ENCODE measurements at regions not wholly inside any gene's neighbourhood (a gene's known extent, or its start where the extent isn't known, plus 50 kb on each side); places are given as distances from the start of the nearest gene placed in this dataset.
"Not testable (repeated sequence)": the region's sequence is repeated elsewhere in the genome, so short reads cannot be mapped to it uniquely, and the experiment has no call there.

- peaks cover 13% of the 10 kb centered on the region; the same call in 1 of the 2 replicates for H3K9me3 ChIP-seq (ENCODE audit: insufficient read depth, low read length)
- no peak for DNase-seq (ENCODE audit: low read depth, low spot score)
- no peaks in the 10 kb centered on the region for H3K27me3 ChIP-seq (ENCODE audit: insufficient read depth, insufficient read length)
- H3K9ac ChIP-seq (ENCODE audit: insufficient read length, low read depth): no peak overlapping the region
- H3K36me3 ChIP-seq (ENCODE audit: insufficient read depth, insufficient read length, low read length): no peaks in the 10 kb centered on the region
- H3K4me3 ChIP-seq (ENCODE audit: insufficient read length, low read depth): no peak overlapping the region
- no peak for TF ChIP-seq YY1 (IDR thresholded peaks at IDR 0.05; ENCODE audit: insufficient read depth, insufficient read length)
- no peaks in the 10 kb centered on the region for H3K4me1 ChIP-seq (ENCODE audit: insufficient read depth, insufficient read length)
Measured at GRCh38 chr2:234802071-234802844, 149.6 kb upstream of the SH3BP4 start.

GRCh38 chr2:234797566-234798250 is 154.1 kb upstream of the SH3BP4 start:
- no peak for DNase-seq (ENCODE audit: low read depth, low spot score)
- Histone ChIP-seq H3K36me3 (ENCODE audit: insufficient read depth, insufficient read length, low read length) (no peaks in the 10 kb centered on the region), H3K27me3 (ENCODE audit: insufficient read depth, insufficient read length) (no peaks in the 10 kb centered on the region), H3K4me3 (ENCODE audit: insufficient read length, low read depth) (no peak overlapping the region), H3K4me1 (ENCODE audit: insufficient read depth, insufficient read length) (peaks cover under 1% of the 10 kb centered on the region), H3K9me3 (ENCODE audit: insufficient read depth, low read length) (no peaks in the 10 kb centered on the region), H3K9ac (ENCODE audit: insufficient read length, low read depth) (no peak overlapping the region)
- TF ChIP-seq ZNF274 (IDR thresholded peaks at IDR 0.05; ENCODE audit: low read depth, low read length) (no peak), SUZ12 (IDR thresholded peaks at IDR 0.05; ENCODE audit: extremely low read depth, insufficient read depth, insufficient read length) (no peak), YY1 (IDR thresholded peaks at IDR 0.05; ENCODE audit: insufficient read depth, insufficient read length) (no peak)

- Histone ChIP-seq H3K4me1 (ENCODE audit: insufficient read depth, insufficient read length) (peaks cover 3% of the 10 kb centered on the region), H3K4me3 (ENCODE audit: insufficient read length, low read depth) (no peak overlapping the region), H3K27me3 (ENCODE audit: insufficient read depth, insufficient read length) (no peaks in the 10 kb centered on the region), H3K36me3 (ENCODE audit: insufficient read depth, insufficient read length, low read length) (no peaks in the 10 kb centered on the region), H3K9ac (ENCODE audit: insufficient read length, low read depth) (no peak overlapping the region), H3K9me3 (ENCODE audit: insufficient read depth, low read length) (no peaks in the 10 kb centered on the region)
- TF ChIP-seq ZNF274 (IDR thresholded peaks at IDR 0.05; ENCODE audit: low read depth, low read length): no peak
- no peak for TF ChIP-seq SUZ12 (IDR thresholded peaks at IDR 0.05; ENCODE audit: extremely low read depth, insufficient read depth, insufficient read length)
- no peak for TF ChIP-seq YY1 (IDR thresholded peaks at IDR 0.05; ENCODE audit: insufficient read depth, insufficient read length)
- no peak for DNase-seq (ENCODE audit: low read depth, low spot score)
Measured at GRCh38 chr2:234796045-234796591, 155.7 kb upstream of the SH3BP4 start.

- Histone ChIP-seq H3K36me3 (ENCODE audit: insufficient read depth, insufficient read length, low read length) (no peaks in the 10 kb centered on the region), H3K9me3 (ENCODE audit: insufficient read depth, low read length) (no peaks in the 10 kb centered on the region), H3K27me3 (ENCODE audit: insufficient read depth, insufficient read length) (no peaks in the 10 kb centered on the region), H3K4me3 (ENCODE audit: insufficient read length, low read depth) (no peak overlapping the region), H3K9ac (ENCODE audit: insufficient read length, low read depth) (no peak overlapping the region), H3K4me1 (ENCODE audit: insufficient read depth, insufficient read length) (peaks cover 3% of the 10 kb centered on the region)
- no peak for DNase-seq (ENCODE audit: low read depth, low spot score)
- TF ChIP-seq SUZ12 (IDR thresholded peaks at IDR 0.05; ENCODE audit: extremely low read depth, insufficient read depth, insufficient read length) (no peak), ZNF274 (IDR thresholded peaks at IDR 0.05; ENCODE audit: low read depth, low read length) (no peak), YY1 (IDR thresholded peaks at IDR 0.05; ENCODE audit: insufficient read depth, insufficient read length) (no peak)
Measured at GRCh38 chr2:234795272-234795920, 156.4 kb upstream of the SH3BP4 start.

- TF ChIP-seq YY1 (IDR thresholded peaks at IDR 0.05; ENCODE audit: insufficient read depth, insufficient read length) (no peak), SUZ12 (IDR thresholded peaks at IDR 0.05; ENCODE audit: extremely low read depth, insufficient read depth, insufficient read length) (no peak), ZNF274 (IDR thresholded peaks at IDR 0.05; ENCODE audit: low read depth, low read length) (no peak)
- Histone ChIP-seq H3K27me3 (ENCODE audit: insufficient read depth, insufficient read length) (no peaks in the 10 kb centered on the region), H3K9ac (ENCODE audit: insufficient read length, low read depth) (no peak overlapping the region), H3K4me1 (ENCODE audit: insufficient read depth, insufficient read length) (peaks cover 3% of the 10 kb centered on the region), H3K36me3 (ENCODE audit: insufficient read depth, insufficient read length, low read length) (no peaks in the 10 kb centered on the region), H3K4me3 (ENCODE audit: insufficient read length, low read depth) (no peak overlapping the region), H3K9me3 (ENCODE audit: insufficient read depth, low read length) (no peaks in the 10 kb centered on the region)
- no peak for DNase-seq (ENCODE audit: low read depth, low spot score)
Measured at GRCh38 chr2:234794866-234795265, 157.0 kb upstream of the SH3BP4 start.

- no peak for TF ChIP-seq YY1 (IDR thresholded peaks at IDR 0.05; ENCODE audit: insufficient read depth, insufficient read length)
- Histone ChIP-seq H3K9me3 (ENCODE audit: insufficient read depth, low read length) (no peaks in the 10 kb centered on the region), H3K4me1 (ENCODE audit: insufficient read depth, insufficient read length) (peaks cover 3% of the 10 kb centered on the region), H3K27me3 (ENCODE audit: insufficient read depth, insufficient read length) (no peaks in the 10 kb centered on the region), H3K9ac (ENCODE audit: insufficient read length, low read depth) (no peak overlapping the region), H3K36me3 (ENCODE audit: insufficient read depth, insufficient read length, low read length) (no peaks in the 10 kb centered on the region), H3K4me3 (ENCODE audit: insufficient read length, low read depth) (no peak overlapping the region)
- no peak for DNase-seq (ENCODE audit: low read depth, low spot score)
Measured at GRCh38 chr2:234793212-234793785, 158.5 kb upstream of the SH3BP4 start.

GRCh38 chr2:234792621-234793022 is 159.2 kb upstream of the SH3BP4 start:
- H3K27me3 ChIP-seq (ENCODE audit: insufficient read depth, insufficient read length): no peaks in the 10 kb centered on the region
- no peak for TF ChIP-seq ZNF274 (IDR thresholded peaks at IDR 0.05; ENCODE audit: low read depth, low read length)
- no peaks in the 10 kb centered on the region for H3K36me3 ChIP-seq (ENCODE audit: insufficient read depth, insufficient read length, low read length)
- no peak overlapping the region for H3K9ac ChIP-seq (ENCODE audit: insufficient read length, low read depth)
- H3K9me3 ChIP-seq (ENCODE audit: insufficient read depth, low read length): no peaks in the 10 kb centered on the region
- no peak for DNase-seq (ENCODE audit: low read depth, low spot score)
- no peak overlapping the region for H3K4me3 ChIP-seq (ENCODE audit: insufficient read length, low read depth)
- H3K4me1 ChIP-seq (ENCODE audit: insufficient read depth, insufficient read length): peaks cover 3% of the 10 kb centered on the region

GRCh38 chr2:234792096-234792495 is 159.7 kb upstream of the SH3BP4 start:
- H3K27me3 ChIP-seq (ENCODE audit: insufficient read depth, insufficient read length); DNase-seq (ENCODE audit: low read depth, low spot score); H3K9ac ChIP-seq (ENCODE audit: insufficient read length, low read depth); H3K4me3 ChIP-seq (ENCODE audit: insufficient read length, low read depth); H3K36me3 ChIP-seq (ENCODE audit: insufficient read depth, insufficient read length, low read length); H3K4me1 ChIP-seq (ENCODE audit: insufficient read depth, insufficient read length); H3K9me3 ChIP-seq (ENCODE audit: insufficient read depth, low read length): not testable (repeated sequence)

All from NT2/D1 (cell line).